GM04503 (cell line): ENCODE measurements at regions not wholly inside any gene's neighbourhood (a gene's known extent, or its start where the extent isn't known, plus 50 kb on each side); places are given as distances from the start of the nearest gene placed in this dataset.
A peak's percentile ranks its signal among the peaks of the same experiment; 100 is the strongest.
"Not testable (repeated sequence)": the region's sequence is repeated elsewhere in the genome, so short reads cannot be mapped to it uniquely, and the experiment has no call there.

Experiments
- DNase-seq: peaks from one replicate; pipeline ENCODE4 v3.0.0-alpha.2; 2012; ENCODE audit warnings: low read depth

DNA sequence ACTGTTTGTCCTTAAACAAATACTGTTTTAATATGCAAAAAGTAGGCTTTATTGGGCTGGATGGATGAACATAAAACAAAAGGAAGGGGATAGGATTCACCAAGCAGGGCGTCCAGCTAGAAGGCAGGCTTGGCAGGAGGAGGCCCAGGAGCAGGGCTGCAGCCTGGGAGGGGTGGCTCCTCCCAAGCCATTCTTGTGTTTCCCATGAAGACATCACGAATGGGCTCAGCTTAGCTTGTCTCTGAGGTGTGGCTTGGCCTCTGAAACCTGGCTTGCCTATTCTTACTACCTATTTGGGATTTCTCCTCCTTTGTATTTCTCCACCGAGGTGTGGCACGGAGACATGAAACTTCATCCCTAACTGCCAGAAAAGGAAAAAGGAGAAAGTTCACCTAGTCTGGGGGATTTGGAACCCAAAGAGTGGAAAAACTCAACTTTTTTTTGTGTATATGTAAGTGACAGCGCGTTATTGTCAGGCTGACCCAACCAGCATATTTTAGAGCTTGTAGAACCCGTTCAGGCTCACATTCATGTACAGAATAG lies 481.9 kb upstream of the SPRED2 start:
- no peak for DNase-seq

DNA sequence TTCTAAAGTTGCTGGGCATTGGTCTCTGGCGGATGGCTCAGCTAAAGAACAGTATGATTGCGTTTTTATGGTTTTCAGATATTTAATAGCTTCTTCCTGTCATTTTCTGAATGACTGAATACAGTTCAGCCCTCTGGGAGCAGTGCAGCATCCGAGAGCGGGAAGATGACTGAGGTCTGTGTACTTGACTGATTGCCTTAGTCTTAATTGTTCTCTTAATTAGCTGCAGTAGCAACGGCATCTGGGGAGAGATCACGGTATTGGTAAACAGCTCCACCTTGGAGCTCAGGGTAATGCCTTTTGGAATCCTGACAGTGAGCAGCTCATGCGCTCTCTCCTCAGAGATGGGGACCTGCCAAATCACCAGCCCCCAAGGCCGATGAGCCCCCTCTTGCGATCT lies 481.4 kb upstream of the SPRED2 start:
- no peak for DNase-seq

DNA sequence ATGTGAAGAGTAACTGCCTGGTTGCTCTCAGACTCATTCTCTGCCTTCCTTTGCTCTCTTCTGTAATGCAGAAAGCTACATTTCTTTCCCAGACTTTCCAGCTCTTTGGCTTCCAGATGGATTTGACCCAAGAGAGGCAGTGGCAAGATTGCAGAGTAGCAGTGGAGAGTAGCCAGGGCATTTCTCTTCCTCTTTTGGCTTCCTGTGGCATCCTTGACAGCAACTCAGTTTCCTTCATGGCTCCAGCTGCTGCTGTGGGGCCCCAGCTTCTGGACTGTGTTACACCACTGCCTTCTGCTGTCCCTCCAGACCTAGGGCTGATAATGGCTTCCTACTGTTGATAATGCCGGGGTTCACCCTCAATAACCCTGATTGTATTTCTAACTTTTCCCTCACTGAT lies 469.4 kb upstream of the SPRED2 start:
- no peak for DNase-seq

DNA sequence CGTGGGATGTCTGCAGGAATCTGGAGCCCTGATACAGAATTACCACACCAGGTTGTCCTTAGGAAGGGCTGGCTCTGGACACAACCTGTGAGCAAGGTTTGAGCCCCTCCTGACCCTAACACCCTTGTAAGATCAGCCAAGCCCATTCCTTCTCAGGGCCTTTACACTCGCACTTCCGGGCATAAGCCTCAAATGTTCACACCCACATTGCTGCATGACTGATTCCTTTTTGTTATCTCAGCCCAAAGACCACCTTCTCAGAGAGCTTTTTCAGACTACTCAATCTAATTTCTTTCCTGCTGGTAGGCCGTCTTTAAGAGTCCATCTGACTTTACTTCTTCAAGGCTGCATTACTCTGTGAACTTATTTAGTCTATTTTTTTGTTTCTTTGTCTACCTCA lies 464.0 kb upstream of the SPRED2 start:
- no peak for DNase-seq

DNA sequence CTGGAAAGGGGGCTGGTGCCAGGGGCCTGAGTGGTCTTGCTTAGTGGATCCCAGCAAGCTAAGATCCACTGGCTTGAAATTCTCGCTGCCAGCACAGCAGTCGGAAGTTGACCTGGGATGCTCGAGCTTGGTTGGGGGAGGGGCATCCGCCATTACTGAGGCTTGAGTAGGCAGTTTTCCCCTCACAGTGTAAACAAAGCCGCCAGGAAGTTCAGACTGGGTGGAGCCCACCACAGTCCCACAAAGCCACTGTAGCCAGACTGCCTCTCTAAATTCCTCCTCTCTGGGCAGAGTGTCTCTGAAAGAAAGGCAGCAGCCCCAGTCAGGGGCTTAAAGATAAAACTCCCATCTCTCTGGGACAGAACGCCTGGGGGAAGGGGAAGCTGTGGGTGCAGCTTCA lies 457.7 kb upstream of the SPRED2 start:
- not testable (repeated sequence) for DNase-seq

DNA sequence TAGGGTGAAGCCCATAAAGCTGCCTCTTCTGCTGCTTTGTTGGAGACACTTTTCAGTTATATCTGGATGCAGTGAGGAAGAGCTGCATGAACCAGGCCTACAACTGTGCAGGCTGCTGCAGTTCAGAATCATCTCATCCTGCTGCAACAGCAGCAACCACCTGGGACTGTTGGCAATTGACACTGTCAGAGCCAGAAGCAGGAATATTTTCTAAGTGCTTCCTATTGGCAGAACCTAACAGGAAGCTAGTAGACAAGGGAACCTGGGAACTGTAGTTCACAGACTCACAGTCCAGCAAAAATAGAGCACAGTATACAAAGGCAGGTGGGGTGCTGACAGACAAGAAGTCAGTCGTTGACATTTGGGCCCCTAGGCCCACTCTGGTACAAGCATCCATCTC lies 452.9 kb upstream of the SPRED2 start:
- no peak for DNase-seq

DNA sequence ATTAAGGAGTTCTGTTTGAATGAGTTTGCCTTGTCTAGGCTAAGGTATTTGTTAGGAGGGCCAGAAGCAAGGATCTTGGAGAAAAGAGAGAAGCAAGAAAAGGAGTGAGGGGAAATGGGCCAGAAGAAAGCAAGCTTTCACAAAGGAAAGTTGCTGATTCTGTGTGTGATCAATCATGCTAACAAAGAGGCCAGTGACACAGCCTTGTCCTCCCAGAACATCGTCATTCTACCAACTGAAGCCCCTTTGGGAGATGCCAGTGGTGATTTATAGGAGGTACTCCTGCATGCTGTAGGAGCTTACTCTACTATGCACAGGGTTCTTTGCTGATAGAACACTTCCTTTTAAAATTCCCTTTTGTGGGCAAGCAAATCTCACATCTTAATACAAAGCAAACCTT lies 449.2 kb upstream of the SPRED2 start:
- DNase-seq: no peak

DNA sequence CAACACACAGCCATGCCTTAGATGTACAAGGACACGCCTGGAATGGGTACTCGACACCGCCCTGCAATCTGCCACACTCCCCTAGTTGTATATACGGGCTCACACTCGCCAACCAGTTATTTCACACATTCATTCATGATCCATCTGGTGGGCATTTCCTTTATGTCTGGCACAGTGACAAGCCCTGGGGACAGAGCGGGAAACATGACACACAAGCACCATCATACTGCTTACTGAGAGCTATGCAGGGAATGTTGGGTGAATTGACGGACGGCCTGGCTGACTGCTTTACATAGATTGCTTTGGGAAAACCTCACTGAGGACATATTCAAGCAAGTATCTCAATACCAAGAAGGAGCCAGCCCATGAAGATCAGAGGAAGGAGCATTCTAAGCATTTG lies 448.0 kb upstream of the SPRED2 start:
- DNase-seq: no peak

DNA sequence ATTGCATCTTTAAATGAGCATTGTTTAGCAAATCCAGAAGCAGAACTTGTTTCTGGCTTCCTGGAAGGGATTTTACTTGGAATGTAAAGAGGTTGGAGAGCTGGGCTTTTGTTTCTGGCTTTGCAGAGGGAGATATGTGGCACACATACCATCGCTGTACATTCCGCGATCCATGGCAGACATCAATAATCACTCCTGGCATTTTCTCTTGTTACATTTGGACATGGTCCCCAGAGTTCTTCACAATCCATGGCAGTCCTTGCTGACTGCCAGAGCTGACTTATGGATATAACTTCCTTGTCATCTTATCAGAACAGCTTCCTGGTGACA lies 445.6 kb upstream of the SPRED2 start:
- peak; percentile 2 for DNase-seq

DNA sequence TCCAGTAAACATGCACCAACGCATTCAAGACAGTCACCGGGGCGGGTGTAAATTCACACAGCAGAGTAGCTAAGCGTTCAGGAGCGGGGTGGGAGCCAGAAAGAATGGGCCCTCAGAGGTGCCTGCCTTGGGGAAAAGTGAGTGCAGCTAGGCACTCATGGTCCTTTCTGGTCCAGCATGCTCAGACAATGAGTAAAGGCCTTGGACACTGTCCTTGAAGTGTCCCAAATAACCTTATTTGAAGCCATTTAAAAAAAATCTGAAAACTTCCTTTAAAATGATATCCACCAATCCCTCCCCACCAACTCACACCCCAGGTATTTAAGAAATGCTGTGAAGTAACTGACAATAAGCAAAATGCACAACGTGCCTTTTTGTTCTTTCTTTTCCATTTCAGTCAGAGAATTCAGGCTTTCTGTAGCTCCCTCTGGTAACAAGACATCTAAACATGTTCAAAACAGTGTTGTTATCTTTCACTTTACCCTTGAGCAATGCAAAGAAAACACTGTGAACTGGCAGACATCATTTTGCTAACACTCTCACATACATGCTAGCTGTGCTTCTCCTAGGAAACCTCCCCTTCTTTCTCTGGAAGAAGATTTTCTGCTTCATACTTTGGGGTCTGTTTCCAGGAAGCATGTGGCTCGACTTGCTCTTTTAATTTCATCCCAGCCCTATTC lies 445.1 kb upstream of the SPRED2 start:
- DNase-seq: peak; percentile 29

DNA sequence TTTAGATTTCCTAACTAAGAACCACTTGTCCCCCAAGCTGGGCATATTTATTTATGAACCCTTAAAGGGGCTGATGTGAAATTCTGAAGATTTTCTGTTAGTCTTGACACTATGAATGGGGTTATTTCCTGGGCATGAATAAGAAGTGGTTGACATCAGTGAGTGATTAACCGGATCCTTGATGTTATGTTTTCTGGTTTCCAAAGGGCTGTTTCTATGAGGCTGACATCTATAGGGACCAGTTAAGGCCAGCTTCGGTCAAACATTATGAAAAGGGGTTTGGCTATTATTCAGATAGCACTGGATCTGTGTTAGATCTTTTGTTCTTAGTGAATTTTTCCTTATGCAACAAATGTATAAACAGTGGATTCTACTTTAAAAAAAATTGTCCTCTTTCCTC lies 443.7 kb upstream of the SPRED2 start:
- no peak for DNase-seq

DNA sequence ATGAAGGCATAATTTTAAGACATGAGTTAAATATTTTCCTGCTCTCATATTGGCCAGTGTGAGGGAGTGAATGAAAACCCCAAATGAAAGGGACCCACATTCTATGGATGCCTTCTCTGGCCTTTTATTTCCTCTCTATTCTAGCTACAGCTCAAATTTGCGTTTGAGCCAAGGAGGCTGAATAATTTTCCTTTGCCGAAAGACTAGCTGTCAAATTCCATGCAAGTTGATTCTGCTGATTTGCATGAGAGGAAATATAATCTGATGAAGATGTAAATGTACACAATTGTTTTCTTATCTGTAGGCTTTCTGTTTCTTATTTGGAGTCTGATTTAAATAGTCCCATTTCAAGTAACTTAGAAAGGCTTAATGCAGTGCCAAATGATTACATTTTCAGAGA lies 438.4 kb upstream of the SPRED2 start:
- DNase-seq: no peak

DNA sequence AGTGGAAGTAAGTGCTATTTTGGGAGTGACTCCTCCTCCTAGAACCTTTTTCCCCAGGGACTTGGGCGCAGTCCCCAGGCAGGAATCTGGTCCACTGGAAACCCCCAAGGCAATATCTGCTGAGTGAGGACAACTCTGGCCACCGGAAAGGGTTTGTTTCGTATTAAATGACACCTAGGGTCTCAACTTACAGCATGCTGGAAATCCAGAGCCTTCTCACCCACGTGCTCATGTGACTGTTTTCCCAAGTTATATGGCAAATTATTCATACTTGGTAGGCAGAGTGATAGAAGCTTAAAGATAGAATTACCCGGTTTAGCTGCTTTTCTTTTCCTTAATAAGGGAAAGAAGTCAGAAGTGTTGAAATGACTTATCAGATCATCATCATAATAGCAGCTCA lies 436.9 kb upstream of the SPRED2 start:
- DNase-seq: no peak

DNA sequence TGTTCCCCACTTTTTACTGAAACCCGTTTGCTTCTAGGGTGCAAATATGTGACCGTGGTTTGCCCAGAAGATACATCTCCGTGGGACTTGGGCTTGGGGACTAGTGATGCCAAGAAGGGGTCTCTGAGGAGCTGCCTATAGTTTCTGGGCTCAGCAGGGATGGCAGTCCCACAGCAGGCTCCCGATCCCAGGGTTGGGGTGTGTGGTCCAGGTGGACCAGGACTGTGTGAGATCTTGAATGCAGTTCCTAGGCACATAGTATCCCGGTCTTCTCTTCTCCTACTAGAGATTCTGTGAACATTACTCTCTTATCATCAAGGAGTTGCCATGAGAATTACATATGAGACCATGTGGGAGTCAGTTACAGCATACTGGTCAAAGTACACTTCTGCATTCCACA lies 435.8 kb upstream of the SPRED2 start:
- no peak for DNase-seq

DNA sequence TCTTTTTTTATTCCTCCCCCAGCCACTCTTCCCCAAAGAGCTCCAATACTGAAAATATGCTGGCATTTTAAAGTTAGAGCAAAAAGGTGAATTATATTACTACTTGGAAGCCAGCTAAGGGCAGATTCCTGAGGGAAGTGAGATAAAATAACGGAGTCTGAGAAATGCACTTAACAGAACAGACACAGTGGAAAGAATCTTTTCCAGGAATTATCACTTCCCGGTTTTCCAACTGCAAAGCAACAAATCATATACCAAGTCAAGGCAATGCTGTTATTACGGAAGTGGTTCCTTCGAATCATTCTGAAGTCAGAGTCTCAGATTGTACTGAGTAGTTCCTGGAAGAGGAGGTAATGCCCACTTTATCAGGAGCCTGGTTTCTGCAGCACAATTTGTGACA lies 435.0 kb upstream of the SPRED2 start:
- no peak for DNase-seq

DNA sequence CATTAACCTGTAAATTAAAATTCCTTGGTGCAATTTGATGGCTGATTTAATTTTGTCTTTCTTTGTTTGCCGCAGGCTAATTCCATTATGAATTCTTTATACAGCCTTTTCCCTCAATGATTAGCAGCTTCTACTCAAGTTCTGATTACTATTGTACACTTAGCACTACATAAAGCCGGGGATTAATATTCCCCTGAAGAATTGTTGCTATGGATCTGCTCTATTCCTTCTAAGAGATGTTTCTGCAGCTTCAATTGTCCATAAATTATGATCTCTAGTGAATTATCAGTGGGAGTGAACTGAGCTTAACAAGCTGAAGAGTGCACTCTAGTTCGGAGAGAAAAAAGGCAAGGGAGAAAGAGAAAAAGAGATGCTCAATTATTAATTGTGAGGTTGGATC lies 433.7 kb upstream of the SPRED2 start:
- no peak for DNase-seq

DNA sequence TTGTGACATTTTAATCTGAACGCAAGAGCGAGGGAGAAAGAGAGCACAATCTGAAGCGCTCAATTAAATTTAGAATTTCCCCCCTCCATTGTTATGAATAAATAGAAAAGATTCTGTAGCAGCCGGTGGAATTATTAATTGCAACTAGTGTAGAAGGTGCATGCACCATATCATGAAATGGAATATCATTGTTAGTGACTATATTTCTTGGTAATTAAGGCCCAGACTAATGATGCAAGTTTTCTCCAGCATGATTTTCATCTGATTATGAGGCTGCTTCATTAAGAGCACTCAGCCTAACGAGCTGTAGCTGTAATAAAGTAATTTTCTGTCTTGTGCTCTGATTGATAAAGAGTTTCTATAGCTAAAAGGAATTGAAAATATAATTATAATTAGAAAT lies 432.2 kb upstream of the SPRED2 start:
- no peak for DNase-seq

DNA sequence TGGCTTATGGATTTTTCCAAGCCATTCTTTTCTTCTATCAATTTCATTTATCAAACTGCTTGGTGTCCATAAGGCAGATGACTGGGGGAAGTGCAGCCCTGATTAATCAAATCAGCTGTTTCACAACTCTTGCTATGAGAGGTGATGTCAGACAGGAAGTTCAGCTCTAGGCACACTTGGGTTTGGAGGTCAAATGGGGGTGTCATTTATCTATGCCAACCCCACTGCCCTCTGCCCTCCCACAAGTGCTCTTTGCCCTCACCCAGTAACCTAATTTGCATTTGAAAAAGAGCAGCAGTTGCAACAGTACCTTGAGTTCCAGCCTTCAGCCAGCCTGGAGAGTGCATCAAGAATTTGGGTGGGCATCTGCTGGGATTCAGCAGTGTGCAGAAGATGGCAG lies 431.3 kb upstream of the SPRED2 start:
- no peak for DNase-seq

DNA sequence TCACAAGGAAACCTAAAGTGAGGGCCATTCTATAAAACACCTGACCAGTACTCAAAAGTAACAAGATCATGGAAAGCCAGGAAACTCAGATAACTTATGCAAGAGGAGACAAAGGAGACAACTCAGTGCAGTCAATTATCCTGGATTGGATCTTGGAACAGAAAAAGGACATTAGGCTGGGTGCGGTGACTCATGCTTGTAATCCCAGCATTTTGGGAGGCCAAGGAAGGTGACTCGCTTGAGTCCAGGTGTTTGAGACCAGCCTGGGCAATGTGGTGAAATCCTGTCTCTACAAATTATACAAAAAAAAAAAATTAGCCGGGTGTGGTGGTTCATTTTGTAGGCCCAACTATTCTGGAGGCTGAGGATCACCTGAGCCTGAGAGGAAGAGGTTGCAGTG lies 424.5 kb upstream of the SPRED2 start:
- DNase-seq: no peak

DNA sequence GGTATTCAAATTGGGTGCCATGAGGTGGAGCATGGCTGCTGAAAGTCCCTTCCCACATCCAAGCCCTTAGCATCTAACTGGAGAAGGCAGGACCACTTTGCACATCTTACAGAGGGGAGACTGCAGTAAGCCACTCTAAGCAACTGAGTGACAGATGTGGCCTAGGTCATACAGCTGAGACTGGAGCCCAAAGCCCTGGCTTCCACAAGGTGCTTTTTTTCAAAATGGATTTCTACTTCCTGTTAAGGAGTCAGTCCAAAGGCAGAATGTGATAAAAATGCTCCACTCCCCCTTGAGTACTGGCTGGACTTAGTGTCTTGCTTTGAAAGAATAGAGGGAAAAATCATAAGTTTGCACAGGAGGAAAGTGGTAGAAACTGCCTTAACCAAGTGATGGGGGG lies 424.0 kb upstream of the SPRED2 start:
- DNase-seq: no peak

DNA sequence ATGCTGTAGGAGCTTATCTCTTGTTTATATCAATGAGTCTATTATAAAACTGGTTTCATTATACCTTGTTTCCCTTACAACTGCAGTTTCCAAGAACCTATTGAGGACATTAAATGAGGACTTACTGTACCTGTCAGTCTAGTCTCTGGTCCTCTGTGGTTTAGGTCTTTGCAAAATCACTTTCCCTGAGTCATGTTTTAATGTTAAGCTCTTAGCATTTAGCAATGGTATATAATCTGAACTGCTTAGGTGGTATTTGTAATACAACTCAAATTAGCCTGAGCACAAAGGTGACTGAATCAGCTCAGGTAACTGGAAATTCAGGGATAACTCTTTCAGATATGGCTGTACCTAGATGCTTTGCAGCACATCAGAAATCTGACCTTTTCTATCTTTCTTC lies 418.3 kb upstream of the SPRED2 start:
- no peak for DNase-seq

DNA sequence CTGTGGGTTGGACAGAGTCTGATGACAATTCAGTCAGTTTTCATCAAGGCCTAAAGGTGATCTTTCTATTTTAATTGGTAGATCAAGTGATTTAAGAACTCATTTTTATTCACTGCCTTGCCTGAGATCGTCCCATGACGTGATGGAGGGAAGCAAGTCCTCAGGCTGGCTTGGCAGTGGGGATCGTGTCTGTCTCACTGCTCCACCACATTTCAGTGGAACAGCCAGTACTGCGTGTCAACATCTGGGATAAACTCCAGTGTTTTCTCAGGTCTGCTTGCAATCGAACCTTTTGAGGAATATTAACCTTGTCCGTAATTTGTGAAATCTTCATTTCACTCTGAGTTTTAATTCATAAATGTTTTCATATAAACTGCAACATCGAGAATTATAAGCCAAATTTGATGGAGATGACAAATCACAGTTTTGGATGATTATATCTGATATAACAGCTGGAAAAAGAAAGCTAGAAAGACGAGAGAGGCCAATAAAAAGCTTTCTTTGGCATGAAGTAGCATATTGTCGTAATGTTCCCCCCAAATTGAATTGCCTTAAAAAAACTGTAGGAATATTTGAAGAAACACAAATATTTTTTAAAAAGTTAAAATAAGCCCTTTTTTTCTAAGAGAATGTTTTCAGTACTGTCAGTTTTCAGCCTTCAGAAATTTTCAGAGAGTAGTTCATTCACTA lies 414.7 kb upstream of the SPRED2 start:
- no peak for DNase-seq

DNA sequence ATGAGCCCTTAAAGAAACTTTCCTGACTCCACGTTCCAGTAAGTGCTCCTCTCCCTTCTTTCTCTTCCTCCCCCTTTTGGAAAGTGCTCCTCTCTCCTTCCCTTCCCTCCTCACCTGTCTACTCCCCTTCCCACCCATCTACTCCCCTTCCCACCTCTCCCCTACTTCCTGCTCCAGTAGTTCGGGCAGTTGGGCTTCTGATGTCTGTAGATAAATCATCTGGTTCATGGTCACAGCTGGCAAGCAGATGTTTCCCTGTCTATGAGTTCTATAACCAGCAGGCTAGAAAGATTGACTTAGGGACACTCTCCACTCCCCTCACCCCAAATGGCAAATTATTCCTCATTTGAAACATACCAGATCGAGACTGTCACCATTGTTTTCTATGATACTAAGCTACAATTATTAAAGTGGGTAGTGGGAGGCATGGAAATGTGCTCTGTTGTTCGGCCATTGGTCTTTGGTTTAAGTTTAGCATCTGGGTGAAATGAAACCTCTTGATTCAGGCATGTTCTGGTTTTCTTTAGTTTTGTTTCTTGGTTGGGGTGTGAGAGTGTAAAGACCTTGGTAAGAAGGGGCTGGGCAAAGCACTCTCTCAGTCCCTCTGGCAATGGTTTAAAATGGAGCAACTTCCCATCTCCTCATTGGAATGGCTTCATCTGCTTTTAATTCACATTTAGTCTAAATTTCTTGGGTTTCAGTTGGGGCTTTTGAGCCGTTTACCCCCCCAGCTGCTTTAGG lies 413.2 kb upstream of the SPRED2 start:
- no peak for DNase-seq
